ENCODE measurements at regions not wholly inside any gene's neighbourhood (a gene's known extent, or its start where the extent isn't known, plus 50 kb on each side); places are given as distances from the start of the nearest gene placed in this dataset.

DNA sequence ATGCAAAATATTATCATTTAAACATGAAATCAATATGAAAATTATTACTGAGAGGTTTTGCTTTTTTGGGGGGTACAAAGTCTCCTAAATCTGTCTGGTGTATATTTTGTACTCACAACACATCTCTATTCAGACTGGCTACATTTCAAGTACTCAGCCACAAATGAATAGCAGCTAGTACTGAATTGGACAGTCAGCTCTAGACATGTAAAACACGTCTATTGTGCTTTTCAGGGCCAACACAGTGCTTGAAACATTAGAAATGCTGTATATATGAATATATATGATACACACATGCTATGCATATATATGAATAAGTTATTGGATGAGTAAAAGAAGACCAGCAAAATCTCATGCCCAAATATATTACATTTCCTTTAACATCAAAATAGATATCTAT is 103.8 kb upstream of the CFAP20DC start:
- FAIRE-seq (no peak), DNase-seq (ENCODE audit: low spot score) (no peak)

GRCh38 chr3:59152943-59153342 is 103.1 kb upstream of the CFAP20DC start:
- FAIRE-seq (no peak), DNase-seq (ENCODE audit: low spot score) (no peak)

DNA sequence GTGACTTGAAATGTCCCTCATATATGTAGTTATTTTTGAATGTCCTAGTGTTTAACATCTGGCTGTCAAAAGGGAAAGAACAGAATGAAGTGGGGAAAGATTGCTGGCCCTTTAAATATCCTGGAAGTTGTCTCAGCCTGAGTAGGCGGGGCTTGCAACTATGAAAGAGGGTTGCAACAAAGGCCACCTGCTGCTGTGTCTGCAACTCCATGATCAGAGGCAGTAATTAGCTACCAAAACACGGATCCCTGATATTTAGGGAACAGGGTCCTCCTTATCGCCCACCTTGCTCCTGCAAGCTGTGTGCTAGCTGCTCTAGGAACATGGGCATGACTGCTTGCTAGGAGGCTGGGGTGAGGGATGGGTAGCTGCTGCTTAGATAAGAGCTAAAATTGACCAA is 100.2 kb upstream of the CFAP20DC start:
- no peak for DNase-seq (ENCODE audit: low spot score)
- FAIRE-seq = no peak

DNA sequence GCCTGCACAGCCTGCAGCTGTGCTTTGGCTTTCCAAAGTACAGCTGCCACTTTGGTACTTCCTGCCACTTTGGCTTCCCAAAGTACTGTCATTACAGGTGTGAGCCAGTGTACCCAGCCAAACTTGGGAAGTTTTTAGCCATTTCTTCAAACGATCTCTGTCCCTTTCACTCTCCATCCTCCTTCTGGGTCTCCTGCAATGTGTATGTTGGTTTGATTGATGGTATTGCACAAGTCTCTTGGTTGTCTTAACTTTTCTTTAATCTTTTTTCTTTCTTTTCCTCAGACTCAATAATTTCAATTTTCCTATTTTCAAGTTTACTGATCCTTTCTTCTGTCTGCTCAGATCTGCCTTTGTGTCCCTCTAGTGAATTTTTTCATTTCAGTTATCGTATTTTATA is 99.3 kb upstream of the CFAP20DC start:
- DNase-seq (ENCODE audit: low spot score) (no peak), FAIRE-seq (no peak)

DNA sequence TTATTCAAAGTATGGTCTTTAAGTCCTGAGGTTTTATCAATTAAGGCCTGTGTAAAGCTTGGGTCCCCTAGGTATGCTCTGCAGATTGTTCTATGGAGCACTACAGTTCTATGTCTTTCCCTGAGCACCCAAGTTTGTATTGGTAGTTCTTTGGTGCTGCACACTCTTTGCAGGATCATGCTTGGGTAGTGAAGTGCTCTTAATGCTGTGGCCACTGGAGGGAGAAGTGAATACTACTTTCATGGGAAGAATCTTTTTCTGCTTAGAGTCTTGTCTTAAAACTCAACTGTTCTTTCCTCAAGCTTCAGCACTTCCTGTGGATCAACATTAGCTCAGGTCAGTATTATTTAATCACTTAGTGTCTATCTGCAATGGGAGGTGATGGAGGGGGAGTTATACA is 93.6 kb upstream of the CFAP20DC start:
- FAIRE-seq = no peak
- no peak for DNase-seq (ENCODE audit: low spot score)

DNA sequence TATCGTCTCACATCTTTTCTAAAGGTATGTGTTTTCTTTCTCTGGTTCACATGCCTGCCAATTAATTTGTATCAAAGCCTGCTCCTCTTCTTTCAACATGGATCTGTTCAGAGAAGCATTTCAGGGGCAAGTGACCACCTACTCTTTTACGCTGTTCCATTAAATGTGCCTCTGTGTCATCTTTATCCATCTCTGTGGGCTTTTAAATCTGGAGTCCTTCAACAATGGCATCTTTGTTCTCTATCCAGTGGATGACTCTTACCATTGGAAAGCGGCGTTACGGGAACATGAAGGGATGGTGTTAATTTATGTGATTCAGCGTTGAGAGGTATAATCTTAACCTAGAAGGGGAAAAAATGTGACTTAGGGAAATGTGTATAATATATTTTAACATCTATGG is 92.7 kb upstream of the CFAP20DC start:
- DNase-seq (ENCODE audit: low spot score) (no peak), FAIRE-seq (no peak)

- FAIRE-seq (no peak), DNase-seq (ENCODE audit: low spot score) (no peak)
These were observed 89.1 kb upstream of the CFAP20DC start for GRCh38 chr3:59138966-59139365.

DNA sequence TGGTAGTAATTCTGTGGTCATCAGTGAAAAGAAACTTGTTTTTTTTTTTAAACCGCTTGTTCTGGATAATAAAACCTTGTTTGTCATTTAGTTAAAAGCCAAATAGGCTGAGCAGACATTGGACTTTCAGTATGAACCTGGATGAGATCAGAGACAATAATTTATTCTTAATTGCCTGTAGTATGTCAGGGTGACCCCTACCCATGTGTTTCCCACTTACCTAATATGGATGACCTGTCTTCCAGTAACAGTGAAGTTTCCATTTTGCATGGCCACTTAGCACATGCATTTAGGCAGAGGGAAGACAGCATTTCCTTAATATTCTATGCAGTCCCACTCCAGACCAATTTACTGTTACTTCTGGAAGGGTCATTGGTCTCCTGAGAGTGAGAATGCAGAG is 87.6 kb upstream of the CFAP20DC start:
- FAIRE-seq (no peak), DNase-seq (ENCODE audit: low spot score) (no peak)

- DNase-seq (ENCODE audit: low spot score) = no peak
- FAIRE-seq = no peak
These were observed 86.3 kb upstream of the CFAP20DC start for GRCh38 chr3:59136081-59136480.

- FAIRE-seq (no peak), DNase-seq (ENCODE audit: low spot score) (no peak)
These were observed 85.3 kb upstream of the CFAP20DC start for GRCh38 chr3:59135096-59135495.

GRCh38 chr3:59133311-59133710 is 83.5 kb upstream of the CFAP20DC start:
- DNase-seq (ENCODE audit: low spot score) (no peak), FAIRE-seq (no peak)

- FAIRE-seq (no peak), DNase-seq (ENCODE audit: low spot score) (no peak)
These were observed 81.4 kb upstream of the CFAP20DC start for GRCh38 chr3:59131016-59131766.

GRCh38 chr3:59128685-59129084 is 78.9 kb upstream of the CFAP20DC start:
- FAIRE-seq (no peak), DNase-seq (ENCODE audit: low spot score) (no peak)

DNA sequence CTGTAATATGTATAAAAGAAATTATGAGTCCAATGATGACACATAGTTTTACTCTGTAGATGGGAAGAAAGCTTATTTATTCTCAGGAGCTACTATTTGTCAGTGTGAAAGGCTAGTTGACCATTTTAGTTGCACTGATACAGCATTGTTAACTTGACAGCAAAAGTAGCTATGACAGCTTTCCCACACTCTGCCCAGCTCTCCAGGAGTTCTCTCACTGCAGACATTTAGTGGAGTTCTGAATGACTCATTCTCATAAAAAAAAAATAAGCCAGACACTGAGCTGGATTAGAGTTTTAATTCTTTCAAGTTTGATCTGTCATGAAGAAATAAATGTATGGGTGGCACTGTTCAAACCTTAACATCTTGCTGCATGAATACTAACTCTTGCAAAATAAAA is 77.2 kb upstream of the CFAP20DC start:
- FAIRE-seq (peak; percentile 68), DNase-seq (ENCODE audit: low spot score) (peak; percentile 23)

DNA sequence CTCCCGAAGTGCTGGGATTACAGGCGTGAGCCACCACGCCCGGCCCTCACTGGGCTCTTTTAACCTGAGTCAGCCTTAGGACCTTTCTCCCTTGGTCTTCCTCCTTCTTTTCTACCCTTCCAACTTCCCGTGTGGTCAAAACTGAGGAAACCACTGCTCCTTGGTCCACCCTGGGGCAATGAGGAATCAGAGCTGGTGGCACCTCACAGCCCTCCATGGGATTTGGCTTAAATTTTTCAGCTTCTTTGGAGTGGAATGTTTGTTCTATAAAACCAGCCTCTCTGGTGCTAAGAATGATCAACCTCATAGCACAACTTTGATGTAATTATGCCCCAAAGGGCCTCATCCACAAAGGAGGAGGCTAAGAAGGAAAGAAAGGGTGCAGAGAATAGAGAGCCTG is 76.6 kb upstream of the CFAP20DC start:
- DNase-seq (ENCODE audit: low spot score) = no peak

DNA sequence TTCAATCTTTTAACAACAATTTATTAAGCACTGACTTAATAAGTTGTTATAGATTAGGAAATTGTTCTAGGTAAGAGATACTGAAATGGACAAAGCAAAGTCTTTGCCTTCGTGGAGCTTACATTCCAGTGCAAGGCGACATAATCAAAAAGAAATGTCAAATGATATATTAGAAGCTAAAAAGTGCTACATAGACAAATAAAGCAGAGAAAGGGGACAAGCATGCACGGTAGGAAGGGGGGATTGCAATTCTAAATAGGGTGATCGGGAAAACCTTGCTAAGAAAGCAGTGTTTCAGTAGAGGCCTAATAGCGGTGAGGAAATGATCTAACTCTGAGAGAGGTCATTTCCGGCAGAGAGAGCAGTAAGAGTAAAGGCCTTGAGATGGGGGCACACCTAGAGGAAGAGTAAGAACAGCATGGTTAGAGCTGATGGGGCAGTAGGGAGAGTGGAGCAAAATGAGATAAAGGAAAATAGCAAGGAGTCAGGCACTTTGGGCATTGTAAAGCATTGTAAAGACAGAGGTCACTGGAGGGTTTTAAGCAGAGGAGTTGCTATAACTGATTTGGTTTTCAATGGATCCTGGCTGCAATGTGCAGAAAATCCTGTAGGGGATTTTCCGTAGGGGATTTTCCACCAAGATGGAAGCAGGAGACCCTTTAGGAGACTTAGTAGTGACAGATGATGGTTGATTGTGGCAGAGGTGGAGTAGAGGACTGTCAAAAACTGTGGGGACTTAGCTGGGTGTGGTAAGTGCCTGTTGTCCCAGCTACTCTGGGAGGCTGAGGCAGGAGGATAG is 71.7 kb upstream of the CFAP20DC start:
- no peak for FAIRE-seq
- DNase-seq (ENCODE audit: low spot score) = no peak

More for the DNA sequence above, 76.6 kb upstream of the CFAP20DC start:
- FAIRE-seq = no peak

DNA sequence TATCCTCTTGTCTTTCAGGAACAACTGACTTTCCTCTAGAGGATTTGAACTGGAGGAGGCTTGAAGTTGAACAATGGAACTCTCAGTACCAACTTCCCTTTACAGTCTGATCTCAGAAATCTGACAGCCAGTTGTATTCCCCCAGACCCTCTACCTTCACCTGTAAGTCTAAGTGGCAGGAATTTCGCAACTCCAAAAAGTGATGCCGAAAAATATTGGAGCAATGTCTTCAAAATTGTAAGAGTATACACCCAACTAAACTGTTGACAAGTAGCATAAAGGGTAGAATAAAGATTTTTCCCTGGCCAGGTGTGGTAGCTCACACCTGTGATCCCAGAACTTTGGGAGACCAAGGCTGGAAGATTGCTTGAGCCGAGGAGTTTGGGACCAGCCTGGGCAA is 69.1 kb upstream of the CFAP20DC start:
- DNase-seq (ENCODE audit: low spot score) = no peak
- no peak for FAIRE-seq

DNA sequence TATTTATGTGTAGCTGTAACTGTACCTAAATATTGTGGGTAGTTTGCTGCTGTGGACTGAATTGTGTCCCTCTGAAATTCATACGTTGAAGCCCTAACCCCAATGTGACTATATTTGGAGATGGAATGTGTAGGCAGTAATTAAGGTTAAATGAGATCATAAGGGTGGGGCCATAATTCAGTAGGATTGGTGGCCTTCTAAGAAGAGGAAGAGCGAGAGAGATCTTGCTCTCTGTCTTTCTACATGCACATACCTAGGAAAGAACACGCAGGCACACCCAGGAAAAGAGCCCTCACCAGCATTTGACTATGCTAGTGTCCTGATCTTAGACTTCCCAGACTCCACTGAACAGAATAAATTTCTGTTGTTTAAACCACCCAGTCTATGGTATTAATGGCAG is 67.6 kb upstream of the CFAP20DC start:
- FAIRE-seq = no peak
- DNase-seq (ENCODE audit: low spot score) = no peak

DNA sequence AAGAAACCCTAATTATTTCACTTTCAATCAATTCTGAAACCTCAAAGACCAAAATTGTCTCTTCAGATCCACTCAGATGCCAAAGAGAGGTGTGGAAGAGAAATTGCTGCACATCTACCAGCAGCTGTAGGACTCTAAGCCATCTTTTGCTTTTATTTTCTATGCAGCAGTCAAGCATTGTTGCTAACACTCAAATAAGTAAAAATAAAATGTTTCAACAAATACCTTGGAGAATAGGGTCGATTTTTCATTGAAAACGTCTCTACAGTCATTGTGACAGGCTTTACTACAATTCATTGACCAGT is 66.4 kb upstream of the CFAP20DC start:
- FAIRE-seq (no peak), DNase-seq (ENCODE audit: low spot score) (no peak)

- FAIRE-seq (no peak), DNase-seq (ENCODE audit: low spot score) (no peak)
These were observed 65.8 kb upstream of the CFAP20DC start for GRCh38 chr3:59115364-59116232.

DNA sequence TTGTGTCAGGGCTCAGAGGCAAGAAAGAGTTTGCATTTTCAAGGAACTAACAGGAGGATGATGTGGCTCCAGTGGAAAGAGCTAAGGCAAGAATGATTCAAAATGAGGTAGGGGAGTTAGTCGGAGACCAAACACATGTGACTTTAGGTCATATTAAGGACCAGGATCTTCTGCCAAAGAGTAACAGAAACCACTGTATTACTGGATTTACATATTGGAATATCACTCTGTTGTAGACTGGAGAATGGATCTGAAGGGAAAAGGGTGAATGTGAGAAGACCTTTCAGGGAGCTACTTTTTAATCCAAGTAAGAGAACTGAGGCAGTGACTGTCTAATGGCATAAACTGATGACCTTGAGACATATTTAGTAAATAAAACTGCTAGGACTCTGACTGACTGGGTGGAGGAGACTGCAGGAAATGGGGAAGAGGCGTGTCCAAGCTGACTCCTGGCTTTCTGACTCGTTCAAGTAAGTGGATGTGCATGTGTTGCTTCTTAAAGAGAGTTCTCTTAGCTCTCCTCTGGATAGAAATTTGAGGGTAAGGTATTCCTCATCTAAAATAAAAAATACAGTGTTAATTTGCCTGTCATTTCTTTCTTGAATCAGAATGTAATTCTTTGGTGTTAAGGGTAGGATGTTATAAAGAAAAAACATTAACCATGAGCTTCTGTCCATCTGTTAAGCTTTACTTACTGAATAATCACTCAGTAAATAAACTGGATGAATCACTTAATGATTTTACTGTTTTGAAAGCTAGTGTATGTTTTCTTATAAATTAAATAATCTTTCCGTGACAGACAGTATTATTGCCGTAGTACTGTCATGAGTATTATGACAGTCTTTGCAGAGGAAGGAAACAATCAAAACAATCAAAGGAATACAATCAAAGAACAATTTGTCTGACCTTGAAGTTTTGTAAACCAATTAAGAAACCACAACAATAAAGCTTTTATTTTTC is 58.3 kb upstream of the CFAP20DC start:
- no peak for FAIRE-seq

More for the DNA sequence above, 58.3 kb upstream of the CFAP20DC start:
- no peak for DNase-seq (ENCODE audit: low spot score)

All from RCC 7860 (cell line).